ENCODE measurements at regions not wholly inside any gene's neighbourhood (a gene's known extent, or its start where the extent isn't known, plus 50 kb on each side); places are given as distances from the start of the nearest gene placed in this dataset.
"Not testable (repeated sequence)": the region's sequence is repeated elsewhere in the genome, so short reads cannot be mapped to it uniquely, and the experiment has no call there.

GRCh38 chr20:22963581-22963980, 71.5 kb upstream of the SSTR4 start:
- Histone ChIP-seq H3K4me1 (ENCODE audit: control insufficient read depth in 4 of 4, insufficient read depth in 4 of 4, low read length in 3 of 4) (no peaks in the 10 kb centered on the region), H3K4me3 (ENCODE audit: low read depth in 1 of 3, low read length in 3 of 3) (no peak overlapping the region), H3K27ac (ENCODE audit: low read depth in 1 of 2, low read length in 2 of 2) (no peak overlapping the region), H3K9me3 (ENCODE audit: control insufficient read depth in 4 of 4, low read length in 3 of 4) (no peaks in the 10 kb centered on the region), H3K36me3 (ENCODE audit: control insufficient read depth in 4 of 4, insufficient read depth in 3 of 4, low read depth in 1 of 4, low read length in 3 of 4) (no peaks in the 10 kb centered on the region), H3K9ac (ENCODE audit: low read depth in 1 of 2, low read length in 2 of 2) (no peak overlapping the region), H3K27me3 (ENCODE audit: control insufficient read depth in 4 of 4, insufficient read depth in 4 of 4, low read length in 3 of 4) (peaks cover 0 to 5% (median 2%) of the 10 kb centered on the region in 4 donors)
- 55% methylated on average over 3 of the region's 3 CpGs for WGBS
- DNase-seq (ENCODE audit: low spot score): no peak
- TF ChIP-seq GABPA (IDR thresholded peaks at IDR 0.05 in 1 of 2, conservative IDR thresholded peaks at IDR 0.05 in 1 of 2): no peak

- H3K9ac ChIP-seq (ENCODE audit: low read depth in 1 of 2, low read length in 2 of 2): no peak overlapping the region
- TF ChIP-seq ZBTB33 (IDR thresholded peaks at IDR 0.05): no peak
- no peak for TF ChIP-seq RAD21 (IDR thresholded peaks at IDR 0.05)
- no peak for TF ChIP-seq JUND (IDR thresholded peaks at IDR 0.05)
- no peak for TF ChIP-seq CTCF (IDR thresholded peaks at IDR 0.05; ENCODE audit: low read depth, low read length, missing input control)
- no peak for TF ChIP-seq HNF4A (conservative IDR thresholded peaks at IDR 0.05)
- TF ChIP-seq SP1 (IDR thresholded peaks at IDR 0.05): no peak
- no peak for TF ChIP-seq FOXA1 (IDR thresholded peaks at IDR 0.05)
- DNase-seq (ENCODE audit: low spot score): no peak
- no peaks in the 10 kb centered on the region for H3K4me1 ChIP-seq (ENCODE audit: control insufficient read depth in 4 of 4, insufficient read depth in 4 of 4, low read length in 3 of 4)
- H3K27ac ChIP-seq (ENCODE audit: low read depth in 1 of 2, low read length in 2 of 2): no peak overlapping the region
- no peaks in the 10 kb centered on the region for H3K9me3 ChIP-seq (ENCODE audit: control insufficient read depth in 4 of 4, low read length in 3 of 4)
- H3K36me3 ChIP-seq (ENCODE audit: control insufficient read depth in 4 of 4, insufficient read depth in 3 of 4, low read depth in 1 of 4, low read length in 3 of 4): no peaks in the 10 kb centered on the region
- H3K4me3 ChIP-seq (ENCODE audit: low read depth in 1 of 3, low read length in 3 of 3): no peak overlapping the region
- peaks cover 0 to 5% (median 0%) of the 10 kb centered on the region in 4 donors for H3K27me3 ChIP-seq (ENCODE audit: control insufficient read depth in 4 of 4, insufficient read depth in 4 of 4, low read length in 3 of 4)
- whole genome bisulfite sequencing: 65% methylated on average over 4 of the region's 4 CpGs
These were observed 68.2 kb upstream of the SSTR4 start for GRCh38 chr20:22966787-22967464.

- not testable (repeated sequence) for H3K36me3 ChIP-seq (ENCODE audit: control insufficient read depth in 4 of 4, insufficient read depth in 3 of 4, low read depth in 1 of 4, low read length in 3 of 4); DNase-seq (ENCODE audit: low spot score); H3K27me3 ChIP-seq (ENCODE audit: control insufficient read depth in 4 of 4, insufficient read depth in 4 of 4, low read length in 3 of 4); H3K27ac ChIP-seq (ENCODE audit: low read depth in 1 of 2, low read length in 2 of 2); H3K4me3 ChIP-seq (ENCODE audit: low read depth in 1 of 3, low read length in 3 of 3); H3K9me3 ChIP-seq (ENCODE audit: control insufficient read depth in 4 of 4, low read length in 3 of 4); H3K4me1 ChIP-seq (ENCODE audit: control insufficient read depth in 4 of 4, insufficient read depth in 4 of 4, low read length in 3 of 4); H3K9ac ChIP-seq (ENCODE audit: low read depth in 1 of 2, low read length in 2 of 2)
- 66% methylated on average over 2 of the region's 2 CpGs for WGBS
These were observed 67.4 kb upstream of the SSTR4 start for GRCh38 chr20:22967706-22968105.

- H3K27ac ChIP-seq (ENCODE audit: low read depth in 1 of 2, low read length in 2 of 2); DNase-seq (ENCODE audit: low spot score); H3K9ac ChIP-seq (ENCODE audit: low read depth in 1 of 2, low read length in 2 of 2); H3K36me3 ChIP-seq (ENCODE audit: control insufficient read depth in 4 of 4, insufficient read depth in 3 of 4, low read depth in 1 of 4, low read length in 3 of 4); H3K27me3 ChIP-seq (ENCODE audit: control insufficient read depth in 4 of 4, insufficient read depth in 4 of 4, low read length in 3 of 4); H3K4me3 ChIP-seq (ENCODE audit: low read depth in 1 of 3, low read length in 3 of 3); H3K9me3 ChIP-seq (ENCODE audit: control insufficient read depth in 4 of 4, low read length in 3 of 4); H3K4me1 ChIP-seq (ENCODE audit: control insufficient read depth in 4 of 4, insufficient read depth in 4 of 4, low read length in 3 of 4): not testable (repeated sequence)
- WGBS: 63% methylated on average over 1 of the region's 1 CpG
These were observed 66.1 kb upstream of the SSTR4 start for GRCh38 chr20:22969031-22969430.

GRCh38 chr20:22971077-22971476, 64.0 kb upstream of the SSTR4 start:
- H3K9me3 ChIP-seq (ENCODE audit: control insufficient read depth in 4 of 4, low read length in 3 of 4); H3K4me1 ChIP-seq (ENCODE audit: control insufficient read depth in 4 of 4, insufficient read depth in 4 of 4, low read length in 3 of 4); H3K27me3 ChIP-seq (ENCODE audit: control insufficient read depth in 4 of 4, insufficient read depth in 4 of 4, low read length in 3 of 4); DNase-seq (ENCODE audit: low spot score); H3K36me3 ChIP-seq (ENCODE audit: control insufficient read depth in 4 of 4, insufficient read depth in 3 of 4, low read depth in 1 of 4, low read length in 3 of 4); H3K27ac ChIP-seq (ENCODE audit: low read depth in 1 of 2, low read length in 2 of 2); H3K9ac ChIP-seq (ENCODE audit: low read depth in 1 of 2, low read length in 2 of 2); H3K4me3 ChIP-seq (ENCODE audit: low read depth in 1 of 3, low read length in 3 of 3): not testable (repeated sequence)
- WGBS: 62% methylated on average over 2 of the region's 2 CpGs
